HG03521 (cell line): ENCODE measurements at regions not wholly inside any gene's neighbourhood (a gene's known extent, or its start where the extent isn't known, plus 50 kb on each side); places are given as distances from the start of the nearest gene placed in this dataset.
"Not testable (repeated sequence)": the region's sequence is repeated elsewhere in the genome, so short reads cannot be mapped to it uniquely, and the experiment has no call there.

Source experiments
- ATAC-seq: cut with Tn5 transposase; IDR thresholded peaks from one replicate; pipeline ENCODE4 v1.9.1; 2021; ENCODE audit warnings: mild to moderate bottlenecking, moderate library complexity; ENCODE audit not compliant: unreplicated experiment

DNA sequence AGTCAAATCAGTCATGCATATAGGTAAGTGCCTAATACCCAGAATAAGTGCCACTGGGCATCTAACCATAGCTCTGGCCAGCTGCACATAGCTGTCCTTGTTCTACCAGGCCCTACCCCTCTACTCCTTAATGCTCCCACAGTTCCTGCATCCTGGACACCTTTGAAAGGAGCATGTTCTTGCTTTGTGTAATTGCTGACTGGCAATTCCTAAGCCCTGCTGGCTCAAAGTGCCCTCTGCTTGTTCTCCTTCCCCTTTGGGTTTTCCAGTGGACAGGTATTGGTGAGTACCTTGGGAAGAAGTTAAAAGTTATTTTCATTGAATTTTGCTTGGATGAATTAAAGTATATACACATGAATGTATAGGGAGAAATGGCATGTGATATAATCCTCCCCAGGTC lies 516.4 kb downstream of the ETNK1 start:
- no peak for ATAC-seq

- not testable (repeated sequence) for ATAC-seq
Observed at GRCh38 chr12:23146070-23146469, 521.1 kb downstream of the ETNK1 start.

GRCh38 chr12:23168459-23168858 lies 543.5 kb downstream of the ETNK1 start:
- no peak for ATAC-seq

DNA sequence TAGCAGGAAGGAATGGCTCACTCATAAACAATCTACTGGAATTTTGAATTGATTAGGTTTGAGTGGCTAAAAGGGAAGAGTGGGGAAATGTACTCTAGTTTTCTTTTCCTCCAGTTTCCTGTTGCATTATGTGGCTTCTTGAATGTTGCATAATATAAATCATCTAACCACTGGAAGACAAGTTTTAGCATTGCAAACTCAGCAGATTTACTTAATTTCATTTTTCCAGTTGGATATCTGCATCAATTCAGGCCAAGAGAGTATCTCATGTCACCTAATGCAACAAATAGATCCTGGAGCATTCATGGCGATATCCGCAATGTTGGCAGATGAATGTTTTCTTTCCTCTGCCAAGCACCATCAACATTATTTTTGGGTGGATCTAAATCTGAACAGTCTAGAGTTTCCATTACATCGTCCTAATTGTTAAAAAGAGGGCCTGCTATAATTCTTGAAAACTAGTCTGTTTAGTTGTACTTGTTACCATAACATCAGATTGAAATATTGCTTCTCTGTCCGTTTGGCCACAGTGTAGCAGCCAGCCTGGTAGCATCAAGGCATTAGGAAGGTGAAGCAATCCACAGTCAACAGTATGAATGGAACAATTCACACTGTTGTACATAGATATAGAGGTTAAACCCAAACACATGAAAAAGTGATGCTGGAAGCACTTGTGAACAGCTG lies 544.2 kb downstream of the ETNK1 start:
- no peak for ATAC-seq

DNA sequence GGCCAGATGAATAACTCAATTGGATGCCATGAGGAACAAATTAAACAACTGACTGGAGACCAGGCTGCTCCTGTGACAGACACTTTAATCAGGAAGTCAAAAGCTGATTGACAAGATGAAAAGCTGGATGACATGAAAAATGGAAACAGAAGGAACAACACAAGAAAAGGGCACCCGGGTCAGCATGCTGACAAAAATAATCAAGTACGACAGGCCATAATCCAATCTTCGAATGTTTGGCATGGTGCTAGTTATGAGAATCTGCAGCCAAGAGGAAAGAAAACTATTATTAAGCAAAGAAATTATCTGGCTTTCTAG lies 544.7 kb downstream of the ETNK1 start:
- ATAC-seq = no peak

DNA sequence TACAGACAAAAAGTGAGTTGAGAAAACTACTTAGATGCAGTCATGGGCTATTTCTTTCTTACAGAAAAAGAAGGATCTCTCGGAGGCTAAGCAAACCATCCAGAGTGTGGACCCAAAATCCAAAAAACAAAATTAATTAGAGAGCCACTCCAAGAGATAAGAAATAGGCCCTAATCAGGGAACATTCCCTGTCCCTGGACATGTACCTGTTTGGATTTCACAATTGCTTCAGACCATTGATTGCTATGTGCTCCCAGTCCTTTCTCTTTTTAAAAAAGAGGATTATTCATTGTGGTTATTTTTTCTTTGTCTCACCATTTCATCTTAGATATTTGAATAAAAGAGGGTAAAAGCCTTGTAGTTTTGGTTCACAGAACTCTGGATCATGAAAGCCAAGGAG lies 549.9 kb downstream of the ETNK1 start:
- no peak for ATAC-seq

DNA sequence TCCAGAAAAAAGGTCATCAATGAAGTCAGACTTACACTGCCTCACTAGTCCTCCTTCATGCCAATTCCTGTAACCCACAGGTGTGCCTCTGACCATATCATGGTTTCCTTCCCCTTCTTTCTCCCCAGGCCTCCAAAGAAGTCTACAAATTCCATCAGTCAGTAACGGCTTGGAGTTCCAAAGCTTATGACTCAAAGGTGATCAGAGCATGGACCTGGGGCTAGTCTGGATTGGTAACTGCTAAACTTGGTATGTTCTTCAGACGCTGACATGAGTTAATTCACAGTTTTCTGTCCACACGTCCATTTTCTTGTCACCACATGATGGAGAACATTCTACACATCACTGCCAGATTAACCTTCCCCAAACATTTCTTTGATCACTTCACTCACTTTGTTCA lies 560.4 kb downstream of the ETNK1 start:
- no peak for ATAC-seq

- ATAC-seq = no peak
Observed at GRCh38 chr12:23186950-23187349, 562.0 kb downstream of the ETNK1 start.

- no peak for ATAC-seq
Observed at GRCh38 chr12:23193552-23193951, 568.6 kb downstream of the ETNK1 start.

GRCh38 chr12:23197266-23197665 lies 572.3 kb downstream of the ETNK1 start:
- no peak for ATAC-seq

- no peak for ATAC-seq
Observed at GRCh38 chr12:23202728-23203127, 577.8 kb downstream of the ETNK1 start.

- peak; percentile 85 for ATAC-seq
Observed at GRCh38 chr12:23204933-23205778, 580.2 kb downstream of the ETNK1 start.

DNA sequence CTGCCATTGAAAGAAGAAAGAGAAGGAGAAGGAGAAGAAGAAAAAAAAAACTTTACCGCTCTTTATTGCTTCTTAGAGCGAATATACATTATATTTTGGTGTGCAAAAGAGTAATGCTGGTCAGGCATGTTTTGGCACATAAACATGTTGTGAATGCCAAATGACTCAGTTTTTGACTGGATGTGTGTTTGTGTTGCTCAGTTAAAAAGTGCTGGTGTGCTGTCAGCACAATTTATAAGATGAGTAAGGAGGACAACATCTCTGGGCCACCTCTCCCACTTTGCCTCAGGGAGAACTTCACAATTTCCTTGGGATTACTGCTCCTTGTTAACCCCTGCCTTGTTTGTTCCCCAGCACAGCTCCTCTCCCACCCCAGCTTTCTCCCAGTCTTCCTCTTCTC lies 584.8 kb downstream of the ETNK1 start:
- no peak for ATAC-seq

- no peak for ATAC-seq
Observed at GRCh38 chr12:23210573-23210972, 585.6 kb downstream of the ETNK1 start.

GRCh38 chr12:23211384-23212320 lies 586.7 kb downstream of the ETNK1 start:
- ATAC-seq = no peak

- ATAC-seq = no peak
Observed at GRCh38 chr12:23217158-23217557, 592.2 kb downstream of the ETNK1 start.

DNA sequence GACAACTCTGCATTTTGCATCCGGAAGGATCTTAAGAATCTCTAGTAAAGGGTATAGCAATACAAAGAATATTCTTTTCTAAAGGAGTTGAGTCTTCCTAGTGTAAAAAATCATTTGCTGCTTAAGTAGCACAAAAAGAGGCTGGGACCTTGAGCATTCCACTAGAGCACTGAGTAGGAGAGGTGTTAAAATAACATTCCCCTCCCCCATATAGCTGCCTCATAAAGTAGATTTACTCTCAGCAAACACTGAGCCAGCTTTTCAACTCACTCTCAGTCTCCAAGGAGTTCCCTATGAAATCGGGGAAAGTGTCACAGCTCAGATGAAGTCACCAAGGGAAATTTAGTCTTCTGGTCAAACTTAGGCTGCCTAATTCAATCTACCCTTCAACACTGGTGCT lies 592.7 kb downstream of the ETNK1 start:
- no peak for ATAC-seq

DNA sequence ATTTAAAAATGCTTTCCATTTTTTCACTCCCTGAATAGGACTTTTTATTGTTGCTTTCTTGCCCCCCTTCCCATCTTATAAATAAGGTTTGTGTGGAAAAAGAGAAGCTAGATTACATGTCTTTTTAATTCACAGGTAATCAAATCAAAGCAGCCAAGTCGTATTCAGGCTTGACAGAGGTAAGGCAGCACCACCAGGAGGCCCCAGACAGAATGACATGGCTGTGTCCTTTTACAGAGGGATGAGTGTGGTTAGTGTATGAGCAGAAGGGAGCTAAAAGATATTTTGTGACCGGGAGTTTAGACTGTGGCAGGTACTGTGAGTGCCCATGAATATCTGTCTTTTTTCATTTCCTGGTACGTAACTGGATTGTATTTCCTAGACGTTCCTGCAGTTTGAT lies 596.1 kb downstream of the ETNK1 start:
- ATAC-seq = no peak

- no peak for ATAC-seq
Observed at GRCh38 chr12:23221926-23222325, 597.0 kb downstream of the ETNK1 start.

- no peak for ATAC-seq
Observed at GRCh38 chr12:23222801-23223200, 597.8 kb downstream of the ETNK1 start.

DNA sequence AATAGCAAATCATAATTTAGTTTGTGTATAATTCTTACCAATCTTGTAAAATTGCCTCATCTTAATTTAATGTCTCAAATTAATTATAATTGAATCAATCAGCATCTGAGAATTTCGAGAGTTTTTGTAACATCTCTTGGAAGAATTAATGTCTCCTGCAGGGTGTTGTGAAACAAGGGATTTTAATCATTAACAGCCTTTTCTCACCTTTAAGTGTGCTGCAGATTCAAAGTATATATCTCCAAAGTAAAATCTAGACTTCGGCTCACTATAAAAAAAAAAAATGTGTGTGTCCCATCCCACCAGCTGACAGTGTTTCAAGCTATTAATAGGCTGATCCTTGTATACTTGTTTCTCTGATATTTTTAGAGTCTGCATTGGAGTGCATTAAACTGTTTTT lies 603.1 kb downstream of the ETNK1 start:
- no peak for ATAC-seq
